SU-DHL-6 (cell line): ENCODE measurements at regions not wholly inside any gene's neighbourhood (a gene's known extent, or its start where the extent isn't known, plus 50 kb on each side); places are given as distances from the start of the nearest gene placed in this dataset.

Source experiments
- H2AFZ ChIP-seq: fragments of 200-600 bp; sonication (generic); 2 replicates; pipeline ENCODE4 v1.6.1; 2014; ENCODE audit warnings: low read depth, mild to moderate bottlenecking, moderate library complexity, mixed read lengths, antibody characterized with exemption, low read length; ENCODE audit not compliant: severe bottlenecking
- H3F3A ChIP-seq: fragments of 200-600 bp; shearing (Covaris generic); 2 replicates; pipeline ENCODE4 v1.6.0; 2016; ENCODE audit warnings: antibody characterized with exemption, mild to moderate bottlenecking; ENCODE audit not compliant: insufficient read depth
- H3K27ac ChIP-seq: fragments of 200-600 bp; sonication (generic); 2 replicates; pipeline ENCODE4 v1.5.1; 2016; ENCODE audit warnings: low read depth, mild to moderate bottlenecking, low read length, moderate library complexity, mixed read lengths
- H3K27me3 ChIP-seq: fragments of 200-600 bp; sonication (generic), shearing (Covaris generic); 2 replicates; pipeline ENCODE4 v1.6.0; 2014; ENCODE audit warnings: mild to moderate bottlenecking, low read length
- H3K36me3 ChIP-seq: fragments of 200-600 bp; sonication (generic); 2 replicates; pipeline ENCODE4 v1.6.1; 2014; ENCODE audit warnings: mild to moderate bottlenecking, low read length, mixed read lengths
- H3K4me2 ChIP-seq: fragments of 300-600, 200-600 bp; shearing (Covaris generic), sonication (generic); 2 replicates; pipeline ENCODE4 v1.6.0; 2014; ENCODE audit warnings: low read length, low read depth, mild to moderate bottlenecking; ENCODE audit not compliant: poor library complexity, severe bottlenecking
- H3K4me3 ChIP-seq: fragments of 200-600 bp; sonication (generic); 2 replicates; pipeline ENCODE4 v1.5.1; 2014; ENCODE audit warnings: antibody characterized with exemption, low read length, mild to moderate bottlenecking, mixed read lengths; ENCODE audit not compliant: insufficient read depth, poor library complexity, severe bottlenecking
- H3K79me2 ChIP-seq: fragments of 200-600 bp; sonication (generic); 2 replicates; pipeline ENCODE4 v1.6.1; 2014; ENCODE audit warnings: mild to moderate bottlenecking, low read length, moderate library complexity; ENCODE audit not compliant: insufficient read depth
- H3K9ac ChIP-seq: fragments of 200-600 bp; sonication (generic); 2 replicates; pipeline ENCODE4 v1.7.0; 2014; ENCODE audit warnings: mild to moderate bottlenecking, low read length
- H3K9me2 ChIP-seq: fragments of 200-600 bp; sonication (generic); replicated peaks from 2 replicates; pipeline ENCODE4 v1.6.1; 2014; ENCODE audit warnings: low read length; ENCODE audit not compliant: insufficient read depth
- H3K9me3 ChIP-seq: fragments of 200-600 bp; sonication (generic); 2 replicates; pipeline ENCODE4 v1.6.1; 2014; ENCODE audit warnings: low read length, mixed read lengths; ENCODE audit not compliant: insufficient read depth
- H4K20me1 ChIP-seq: fragments of 200-600 bp; sonication (generic); 2 replicates; pipeline ENCODE4 v1.6.1; 2014; ENCODE audit warnings: low read depth, mild to moderate bottlenecking, antibody characterized with exemption, low read length, moderate library complexity, mixed read lengths
- EZH2phosphoT487 ChIP-seq: fragments of 200-600 bp; sonication (generic), shearing (Covaris generic); conservative IDR thresholded peaks from 2 replicates; pipeline ENCODE4 v1.6.1; 2018; ENCODE audit warnings: mild to moderate bottlenecking, antibody characterized with exemption, low read length, moderate library complexity, mixed read lengths
- TF ChIP-seq, protein P1 (sequence below): fragments of 200-600 bp; sonication (generic); IDR thresholded peaks from one replicate; pipeline ENCODE4 v1.5.1; 2017; ENCODE audit warnings: antibody characterized with exemption, mild to moderate bottlenecking, low read length, moderate library complexity; ENCODE audit not compliant: insufficient read depth, poor library complexity, severe bottlenecking

DNA sequence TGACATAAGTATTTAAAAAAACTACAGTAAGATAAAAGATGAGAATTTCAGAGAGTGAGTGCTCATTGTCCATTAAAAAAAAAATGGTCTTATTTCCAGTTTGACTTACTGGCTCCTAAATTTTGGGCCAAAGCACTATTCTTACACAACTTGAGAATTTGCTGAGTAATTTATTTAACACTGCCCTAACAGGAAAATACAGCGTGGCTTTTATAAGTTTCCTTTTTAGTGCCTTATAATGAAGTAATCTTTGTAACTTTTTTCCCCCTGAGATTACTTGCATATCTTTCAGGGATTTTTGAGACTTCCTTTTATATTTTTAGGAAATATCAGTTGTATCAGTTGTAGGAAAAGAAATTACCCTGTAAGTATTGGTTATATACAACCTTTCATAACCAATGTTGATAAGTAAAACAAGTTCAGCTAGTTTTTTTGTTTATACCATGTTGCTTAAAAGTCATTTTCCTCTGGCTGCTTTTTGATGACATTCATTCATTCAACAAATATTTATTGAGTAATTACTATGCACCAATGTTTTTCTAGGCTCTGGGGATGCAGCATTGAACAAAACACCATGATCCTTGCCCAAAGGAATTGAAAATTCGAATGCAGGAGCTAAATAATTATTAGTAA, 106.4 kb upstream of the SGK1 start:
- no peaks in the 10 kb centered on the region for H3K27me3 ChIP-seq
- TF ChIP-seq EZH2phosphoT487: no peak
- TF ChIP-seq, protein P1, sequence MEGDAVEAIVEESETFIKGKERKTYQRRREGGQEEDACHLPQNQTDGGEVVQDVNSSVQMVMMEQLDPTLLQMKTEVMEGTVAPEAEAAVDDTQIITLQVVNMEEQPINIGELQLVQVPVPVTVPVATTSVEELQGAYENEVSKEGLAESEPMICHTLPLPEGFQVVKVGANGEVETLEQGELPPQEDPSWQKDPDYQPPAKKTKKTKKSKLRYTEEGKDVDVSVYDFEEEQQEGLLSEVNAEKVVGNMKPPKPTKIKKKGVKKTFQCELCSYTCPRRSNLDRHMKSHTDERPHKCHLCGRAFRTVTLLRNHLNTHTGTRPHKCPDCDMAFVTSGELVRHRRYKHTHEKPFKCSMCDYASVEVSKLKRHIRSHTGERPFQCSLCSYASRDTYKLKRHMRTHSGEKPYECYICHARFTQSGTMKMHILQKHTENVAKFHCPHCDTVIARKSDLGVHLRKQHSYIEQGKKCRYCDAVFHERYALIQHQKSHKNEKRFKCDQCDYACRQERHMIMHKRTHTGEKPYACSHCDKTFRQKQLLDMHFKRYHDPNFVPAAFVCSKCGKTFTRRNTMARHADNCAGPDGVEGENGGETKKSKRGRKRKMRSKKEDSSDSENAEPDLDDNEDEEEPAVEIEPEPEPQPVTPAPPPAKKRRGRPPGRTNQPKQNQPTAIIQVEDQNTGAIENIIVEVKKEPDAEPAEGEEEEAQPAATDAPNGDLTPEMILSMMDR: no peak
- H3K4me2 ChIP-seq: no peak overlapping the region
- no peaks in the 10 kb centered on the region for H3F3A ChIP-seq
- H3K9me2 ChIP-seq: no peaks in the 10 kb centered on the region
- H3K27ac ChIP-seq: no peak overlapping the region
- no peak overlapping the region for H3K9ac ChIP-seq
- no peak overlapping the region for H3K4me3 ChIP-seq
- no peaks in the 10 kb centered on the region for H3K36me3 ChIP-seq
- H4K20me1 ChIP-seq: no peaks in the 10 kb centered on the region
- no peak overlapping the region for H2AFZ ChIP-seq
- no peaks in the 10 kb centered on the region for H3K9me3 ChIP-seq
- H3K79me2 ChIP-seq: no peaks in the 10 kb centered on the region

GRCh38 chr6:134422426-134423231, 104.7 kb upstream of the SGK1 start:
- no peak overlapping the region for H3K4me2 ChIP-seq
- H3K9me3 ChIP-seq: no peaks in the 10 kb centered on the region
- no peaks in the 10 kb centered on the region for H4K20me1 ChIP-seq
- no peak overlapping the region for H3K27ac ChIP-seq
- TF ChIP-seq, protein P1: no peak
- TF ChIP-seq EZH2phosphoT487: no peak
- H3K27me3 ChIP-seq: no peaks in the 10 kb centered on the region
- H3K4me3 ChIP-seq: no peak overlapping the region
- H3K9me2 ChIP-seq: no peaks in the 10 kb centered on the region
- H3K79me2 ChIP-seq: no peaks in the 10 kb centered on the region
- no peaks in the 10 kb centered on the region for H3K36me3 ChIP-seq
- H2AFZ ChIP-seq: no peak overlapping the region
- H3K9ac ChIP-seq: no peak overlapping the region
- H3F3A ChIP-seq: no peaks in the 10 kb centered on the region

DNA sequence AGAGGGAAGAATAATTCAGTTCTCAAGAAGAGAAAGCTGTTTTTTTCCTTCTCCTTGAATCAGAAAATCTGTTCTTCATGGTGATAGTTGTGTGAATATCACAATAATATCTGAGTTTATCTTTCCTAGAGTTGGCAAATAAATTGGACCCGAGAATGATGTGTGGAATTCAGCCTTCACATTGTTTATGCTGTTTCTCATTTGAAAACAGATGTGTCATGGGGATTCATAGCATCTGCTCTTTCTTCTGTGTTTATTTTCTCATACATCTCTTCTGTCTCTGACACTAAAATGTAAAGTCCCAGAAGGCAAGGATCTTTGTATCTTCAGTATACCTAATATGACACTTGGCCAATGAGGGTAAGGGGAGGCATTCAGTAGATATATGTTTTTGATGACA, 103.6 kb upstream of the SGK1 start:
- Histone ChIP-seq H3K36me3 (no peaks in the 10 kb centered on the region), H3K4me3 (no peak overlapping the region), H3K4me2 (no peak overlapping the region), H2AFZ (no peak overlapping the region), H3K27ac (no peak overlapping the region), H4K20me1 (no peaks in the 10 kb centered on the region), H3K9me3 (no peaks in the 10 kb centered on the region), H3K79me2 (no peaks in the 10 kb centered on the region), H3K9me2 (no peaks in the 10 kb centered on the region), H3K9ac (no peak overlapping the region), H3F3A (no peaks in the 10 kb centered on the region), H3K27me3 (no peaks in the 10 kb centered on the region)
- TF ChIP-seq, protein P1: no peak
- TF ChIP-seq EZH2phosphoT487: no peak
